ENCODE measurements at regions not wholly inside any gene's neighbourhood (a gene's known extent, or its start where the extent isn't known, plus 50 kb on each side); places are given as distances from the start of the nearest gene placed in this dataset.
"Not testable (repeated sequence)": the region's sequence is repeated elsewhere in the genome, so short reads cannot be mapped to it uniquely, and the experiment has no call there.

- ChIA-PET POLR2A (ENCODE audit: low non-redundant PET) (no interaction called here), CTCF (interaction anchor here (1.1 kb wide), 1 partner anchor 11 kb away, joined by 4 read pairs; no protein-coding TSS in a partner anchor)
- TF ChIP-seq CTCF (conservative IDR thresholded peaks at IDR 0.05; ENCODE audit: low read depth) = no peak
- no peak overlapping the region for H3K27ac ChIP-seq
- DNase-seq (ENCODE audit: low spot score) = no peak
Observed at GRCh38 chr3:162978136-162978535, 1481.5 kb downstream of the OTOL1 start.

- CTCF ChIA-PET = no interaction called here
- no peak for DNase-seq (ENCODE audit: low spot score)
- POLR2A ChIA-PET (ENCODE audit: low non-redundant PET) = no interaction called here
- TF ChIP-seq CTCF (conservative IDR thresholded peaks at IDR 0.05; ENCODE audit: low read depth) = no peak
- no peak overlapping the region for H3K27ac ChIP-seq
Observed at GRCh38 chr3:162984746-162985145, 1488.1 kb downstream of the OTOL1 start.

- DNase-seq (ENCODE audit: low spot score); CTCF ChIA-PET; H3K27ac ChIP-seq; POLR2A ChIA-PET (ENCODE audit: low non-redundant PET): not testable (repeated sequence)
Observed at GRCh38 chr3:162987085-162987794, 1490.6 kb downstream of the OTOL1 start.

- DNase-seq (ENCODE audit: low spot score) = no peak
- TF ChIP-seq CTCF (conservative IDR thresholded peaks at IDR 0.05; ENCODE audit: low read depth) = no peak
- CTCF ChIA-PET = no interaction called here
- POLR2A ChIA-PET (ENCODE audit: low non-redundant PET) = no interaction called here
- no peak overlapping the region for H3K27ac ChIP-seq
Observed at GRCh38 chr3:162992741-162993140, 1496.1 kb downstream of the OTOL1 start.

DNA sequence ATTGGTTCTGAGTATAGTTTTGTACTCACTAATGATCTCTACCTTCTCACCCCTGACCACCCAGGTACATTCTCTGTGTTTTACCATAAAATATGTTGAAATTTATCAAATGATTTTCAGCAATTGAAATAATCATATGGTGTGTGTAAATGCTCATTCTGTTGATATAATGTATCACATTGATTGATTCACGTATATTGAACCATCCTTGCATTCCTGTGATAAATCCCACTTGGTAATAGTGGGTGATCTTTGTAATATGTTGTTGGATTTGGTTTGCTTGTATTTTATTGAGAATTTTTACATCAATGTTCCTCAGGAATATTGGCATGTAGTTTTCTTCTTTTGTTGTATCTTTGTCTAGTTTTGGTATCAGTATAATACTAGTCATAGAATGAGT lies 1497.6 kb downstream of the OTOL1 start:
- CTCF ChIA-PET = no interaction called here
- no peak overlapping the region for H3K27ac ChIP-seq
- POLR2A ChIA-PET (ENCODE audit: low non-redundant PET) = no interaction called here
- TF ChIP-seq CTCF (conservative IDR thresholded peaks at IDR 0.05; ENCODE audit: low read depth) = no peak
- DNase-seq (ENCODE audit: low spot score) = no peak

GRCh38 chr3:162996368-162996767 lies 1499.8 kb downstream of the OTOL1 start:
- H3K27ac ChIP-seq = no peak overlapping the region
- ChIA-PET CTCF (no interaction called here), POLR2A (ENCODE audit: low non-redundant PET) (no interaction called here)
- DNase-seq (ENCODE audit: low spot score) = no peak
- TF ChIP-seq CTCF (conservative IDR thresholded peaks at IDR 0.05; ENCODE audit: low read depth) = no peak

GRCh38 chr3:162998205-162998604 lies 1501.6 kb downstream of the OTOL1 start:
- DNase-seq (ENCODE audit: low spot score) = no peak
- no peak overlapping the region for H3K27ac ChIP-seq
- ChIA-PET POLR2A (ENCODE audit: low non-redundant PET) (no interaction called here), CTCF (no interaction called here)
- no peak for TF ChIP-seq CTCF (conservative IDR thresholded peaks at IDR 0.05; ENCODE audit: low read depth)

Data from RWPE1 (cell line).